ENCODE measurements at regions not wholly inside any gene's neighbourhood (a gene's known extent, or its start where the extent isn't known, plus 50 kb on each side); places are given as distances from the start of the nearest gene placed in this dataset.
"Not testable (repeated sequence)": the region's sequence is repeated elsewhere in the genome, so short reads cannot be mapped to it uniquely, and the experiment has no call there.

DNA sequence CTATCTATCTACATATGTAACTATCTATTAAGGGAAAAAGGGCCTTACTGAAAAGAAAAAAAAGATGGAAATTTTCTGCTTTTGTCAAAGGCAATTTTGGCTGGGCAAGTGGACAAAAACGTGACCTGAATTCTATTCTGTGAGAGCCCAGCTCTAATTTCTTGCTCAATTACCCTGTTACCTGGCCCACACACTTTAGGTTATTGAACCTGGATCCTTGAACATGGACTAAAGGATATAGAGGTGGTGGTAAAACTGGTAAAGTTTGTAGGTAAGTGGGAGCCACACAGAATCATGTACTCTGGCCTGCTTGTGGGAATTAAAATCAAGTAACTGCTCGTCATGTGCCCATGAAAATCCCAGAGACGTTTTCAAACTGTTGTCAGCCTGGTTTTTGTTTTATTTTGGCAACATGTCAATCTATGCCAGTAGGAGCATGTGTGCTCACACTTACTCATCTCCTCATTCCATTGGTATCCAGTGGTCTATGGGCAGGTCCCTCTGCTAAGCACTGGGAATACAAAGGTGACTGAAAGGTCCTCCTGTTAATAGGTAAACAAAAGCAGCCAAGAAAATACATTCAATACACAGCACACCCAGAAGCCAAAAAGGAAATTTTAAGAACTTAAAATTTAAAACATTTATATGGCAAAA is 113.7 kb upstream of the WARS2 start:
- no peak for DNase-seq

DNA sequence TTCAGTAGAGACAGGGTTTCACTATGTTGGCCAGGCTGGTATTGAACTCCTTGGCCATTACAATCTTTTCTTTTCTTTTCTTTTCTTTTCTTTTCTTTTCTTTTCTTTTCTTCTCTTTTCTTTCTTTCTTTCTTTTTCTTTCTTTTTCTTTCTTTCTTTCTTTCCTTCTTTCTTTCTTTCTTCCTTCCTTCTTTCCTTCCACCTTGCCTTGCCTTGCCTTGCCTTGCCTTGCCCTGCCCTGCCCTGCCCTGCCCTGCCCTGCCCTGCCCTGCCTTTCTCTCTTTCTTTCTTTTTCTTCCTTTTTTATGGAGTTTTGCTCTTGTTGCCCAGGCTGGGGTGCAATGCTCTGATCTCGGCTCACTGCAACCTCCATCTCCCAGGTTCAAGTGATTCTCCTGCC is 112.5 kb upstream of the HAO2 start:
- not testable (repeated sequence) for DNase-seq

DNA sequence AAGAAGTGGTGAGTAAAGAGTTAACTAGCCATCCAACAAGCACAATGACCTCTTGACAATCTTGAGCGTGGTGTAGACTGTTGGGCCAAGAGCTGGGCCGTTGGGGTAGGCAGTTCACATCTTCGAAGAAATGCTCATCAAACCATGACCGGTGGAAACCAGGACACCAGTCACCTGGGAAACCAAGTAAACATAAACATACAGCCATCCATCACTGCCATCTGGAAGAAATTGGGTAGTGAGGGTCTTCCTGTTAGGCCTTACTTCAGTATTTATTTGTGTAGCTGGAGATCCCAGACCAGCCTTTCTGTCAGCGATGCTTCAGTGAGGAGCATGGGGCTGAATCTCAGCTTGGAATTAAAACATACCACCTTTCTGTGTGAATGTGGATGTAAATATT is 108.1 kb upstream of the HAO2 start:
- no peak for DNase-seq

DNA sequence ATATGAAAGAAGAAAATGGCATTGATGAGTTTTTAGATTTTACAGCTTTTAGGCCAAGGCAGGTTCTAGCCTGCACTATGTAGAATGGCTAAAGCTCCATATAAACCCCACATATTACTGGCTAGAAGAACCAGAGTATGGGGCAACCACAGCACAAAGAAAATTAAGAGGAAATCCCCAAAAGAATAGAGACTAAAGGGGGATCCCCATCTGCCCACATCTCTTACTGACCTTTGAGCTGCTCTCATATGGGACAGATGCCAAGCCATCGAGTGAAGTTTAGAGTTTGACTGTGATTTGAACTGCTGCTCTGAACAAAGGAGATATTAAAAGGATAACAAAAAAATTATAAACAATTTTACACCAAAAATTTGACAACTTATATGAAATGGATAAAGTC is 102.2 kb upstream of the HAO2 start:
- DNase-seq = no peak

DNA sequence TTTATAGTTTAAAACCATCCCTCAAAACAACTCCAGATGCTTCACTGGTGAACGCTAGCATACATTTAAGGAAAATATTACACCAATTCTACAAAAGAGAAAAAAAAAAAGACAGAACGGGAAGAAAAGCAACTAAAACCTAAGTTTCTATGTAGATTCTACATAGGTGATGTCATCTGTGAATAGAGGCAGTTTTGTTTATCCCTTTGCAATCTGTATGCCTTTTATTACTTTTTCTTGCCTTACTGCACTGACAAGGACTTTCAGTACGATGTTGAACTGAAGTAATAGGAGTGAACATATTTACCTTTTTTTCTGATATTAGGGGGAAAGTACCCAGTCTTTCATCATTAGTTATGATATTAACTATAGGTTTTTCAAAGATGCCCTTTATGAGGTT is 101.7 kb upstream of the HAO2 start:
- DNase-seq = no peak

DNA sequence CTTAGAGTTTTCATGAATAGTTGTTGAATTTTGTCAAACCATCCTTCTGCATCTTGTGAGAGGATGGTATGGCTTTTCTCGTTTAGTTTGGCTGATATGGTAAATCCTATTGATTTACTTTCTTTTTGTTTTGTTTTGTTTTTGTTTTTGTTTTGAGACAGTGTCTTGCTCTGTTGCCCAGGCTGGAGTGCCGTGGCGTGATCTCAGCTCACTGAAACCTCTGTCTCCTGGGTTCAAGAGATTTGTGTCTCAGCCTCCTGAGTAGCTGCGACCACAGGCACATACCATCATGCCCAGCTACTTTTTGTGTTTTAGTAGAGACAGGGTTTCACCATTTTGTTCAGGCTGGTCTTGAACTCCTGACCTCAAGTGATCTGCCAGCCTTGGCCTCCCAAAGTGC is 101.3 kb upstream of the HAO2 start:
- not testable (repeated sequence) for DNase-seq

DNA sequence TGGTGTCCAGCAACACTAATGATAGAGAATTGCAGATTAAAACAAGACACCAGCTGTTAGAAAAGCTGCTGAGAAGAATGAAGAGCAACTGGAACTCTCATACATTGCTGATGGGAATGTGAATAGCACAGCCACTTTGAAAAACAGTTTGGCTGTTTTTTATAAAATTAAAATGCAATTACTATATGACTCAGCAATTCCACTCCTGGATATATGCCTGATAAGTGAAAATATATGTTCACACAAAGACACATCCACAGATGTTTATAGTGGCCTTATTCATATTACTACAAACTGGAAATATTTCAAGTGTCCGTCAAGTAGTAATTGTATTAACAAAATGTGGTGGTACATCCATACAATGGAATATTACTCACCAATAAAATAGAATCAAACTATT is 99.7 kb upstream of the HAO2 start:
- no peak for DNase-seq

DNA sequence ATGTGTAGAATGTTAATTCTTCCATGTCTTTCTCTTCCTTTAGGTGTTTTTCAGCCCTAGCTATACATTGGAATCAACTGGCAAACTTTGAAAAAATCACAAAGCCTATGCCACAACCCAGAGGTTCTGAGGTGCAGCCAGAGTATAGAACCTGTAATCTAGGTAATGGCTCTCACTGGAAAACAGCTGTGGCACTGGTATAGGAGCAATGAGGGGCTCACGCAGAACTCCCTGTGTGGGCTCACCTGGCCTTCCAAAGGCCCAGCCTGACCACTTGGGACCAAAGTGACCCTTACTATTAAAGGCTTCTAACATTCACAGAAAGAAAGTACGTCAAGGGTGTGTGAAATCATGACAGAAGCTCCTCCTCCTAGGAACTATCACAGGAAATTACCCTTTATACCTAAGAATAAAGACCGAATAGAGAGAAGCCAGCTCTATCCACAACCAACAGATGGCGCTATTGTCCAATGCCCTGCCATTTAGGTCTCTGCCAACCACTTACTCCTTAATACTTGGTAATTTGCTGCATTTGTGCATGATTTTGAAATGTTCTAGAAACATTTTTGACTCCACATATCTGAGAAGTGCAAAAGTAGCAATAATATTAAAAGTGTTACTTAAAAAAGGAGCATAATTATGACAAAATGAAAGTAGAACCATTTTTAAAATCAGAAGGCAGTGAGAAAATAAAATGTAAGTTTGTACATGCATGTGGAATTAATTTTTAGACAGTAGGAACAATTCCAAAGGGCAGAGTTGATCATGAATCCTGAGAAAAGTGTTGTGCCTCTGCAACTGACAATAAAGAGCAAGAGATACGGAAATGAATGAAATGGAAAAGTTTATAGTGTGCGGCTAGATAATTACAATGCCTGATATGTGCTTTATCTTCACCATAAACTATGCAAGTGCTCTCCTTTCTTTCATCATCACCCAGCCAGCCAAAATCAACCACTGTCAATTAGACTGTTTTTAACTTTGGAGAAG is 93.1 kb upstream of the HAO2 start:
- no peak for DNase-seq

DNA sequence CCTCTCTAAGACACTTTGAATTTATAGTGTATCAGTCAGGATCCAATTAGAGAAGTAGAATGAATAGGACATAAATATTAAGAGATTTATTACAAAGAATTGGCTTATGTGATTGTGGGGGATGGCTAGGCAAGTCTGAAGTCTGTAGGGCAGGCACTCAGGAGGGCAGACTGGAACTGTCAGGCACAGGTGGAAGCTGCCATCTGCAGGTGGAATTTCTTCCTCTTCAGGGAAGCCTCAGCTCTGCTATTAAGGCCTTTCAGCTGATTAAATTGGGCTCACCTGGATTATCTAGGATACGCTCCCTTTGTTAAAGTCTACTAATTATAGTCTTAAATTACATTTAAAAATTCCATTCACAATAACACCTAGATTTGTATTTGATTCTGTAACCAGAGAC is 92.0 kb upstream of the HAO2 start:
- peak; percentile 36 for DNase-seq

DNA sequence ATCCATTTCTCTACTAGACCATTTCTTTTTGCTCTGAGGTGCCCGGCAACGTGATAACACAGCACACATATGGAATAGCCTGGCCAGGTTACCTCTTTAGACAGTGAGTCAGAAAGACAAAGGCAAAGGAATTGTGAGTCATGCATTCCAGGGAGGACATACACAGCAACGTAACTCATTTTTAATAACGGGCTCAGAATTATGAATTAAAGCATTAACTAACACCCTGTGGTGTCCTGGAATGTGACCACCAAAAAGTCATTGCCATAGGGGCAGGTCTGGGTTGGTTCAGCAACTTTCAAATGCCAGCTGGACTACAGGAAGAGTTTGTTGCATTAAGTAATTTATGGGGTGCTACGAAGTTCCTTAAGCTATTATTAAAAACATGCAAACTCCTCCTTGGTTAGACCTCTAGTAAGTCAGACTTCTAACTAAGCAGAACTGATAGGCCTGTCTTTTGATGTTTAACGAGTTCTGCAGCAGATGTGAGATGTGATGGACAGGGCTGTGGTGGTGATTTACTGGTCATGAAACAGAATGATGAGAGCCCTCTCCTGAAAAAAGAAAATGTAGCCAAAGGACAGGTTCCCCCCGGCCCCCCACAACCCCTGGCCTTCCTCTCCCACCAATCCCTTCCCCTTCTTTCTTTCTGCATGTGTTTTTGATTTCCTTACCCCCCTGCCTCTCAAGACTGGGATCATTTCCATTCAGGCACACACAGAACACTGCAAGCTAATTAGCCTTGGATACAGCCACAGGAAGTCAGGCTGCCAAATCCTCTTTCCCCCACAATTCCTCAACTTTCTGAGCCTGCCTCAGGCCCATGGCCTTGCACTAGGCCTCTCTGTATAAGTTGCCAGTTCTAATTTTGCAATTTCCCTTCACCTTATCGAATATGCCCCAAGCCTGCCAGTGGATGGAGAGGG is 88.9 kb upstream of the HAO2 start:
- DNase-seq = no peak

DNA sequence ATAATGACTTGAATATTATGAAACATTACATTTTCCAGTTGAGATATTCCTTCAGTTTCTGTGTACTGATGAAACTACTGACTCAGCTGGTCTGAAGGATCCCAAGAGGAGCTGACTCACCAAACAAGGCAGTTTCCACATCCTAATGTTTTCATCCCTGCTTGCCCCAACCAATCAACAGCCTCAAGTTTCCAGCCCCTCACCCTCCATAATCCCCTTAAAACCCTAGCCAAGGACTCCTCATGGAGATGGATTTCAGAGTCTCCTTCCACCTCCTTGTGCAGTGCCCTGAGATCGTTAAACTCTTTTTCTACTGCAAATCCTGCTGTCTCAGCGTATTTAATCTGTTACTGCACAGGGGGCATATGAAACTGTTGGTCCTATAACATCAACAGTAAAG is 83.1 kb upstream of the HAO2 start:
- DNase-seq = no peak

DNA sequence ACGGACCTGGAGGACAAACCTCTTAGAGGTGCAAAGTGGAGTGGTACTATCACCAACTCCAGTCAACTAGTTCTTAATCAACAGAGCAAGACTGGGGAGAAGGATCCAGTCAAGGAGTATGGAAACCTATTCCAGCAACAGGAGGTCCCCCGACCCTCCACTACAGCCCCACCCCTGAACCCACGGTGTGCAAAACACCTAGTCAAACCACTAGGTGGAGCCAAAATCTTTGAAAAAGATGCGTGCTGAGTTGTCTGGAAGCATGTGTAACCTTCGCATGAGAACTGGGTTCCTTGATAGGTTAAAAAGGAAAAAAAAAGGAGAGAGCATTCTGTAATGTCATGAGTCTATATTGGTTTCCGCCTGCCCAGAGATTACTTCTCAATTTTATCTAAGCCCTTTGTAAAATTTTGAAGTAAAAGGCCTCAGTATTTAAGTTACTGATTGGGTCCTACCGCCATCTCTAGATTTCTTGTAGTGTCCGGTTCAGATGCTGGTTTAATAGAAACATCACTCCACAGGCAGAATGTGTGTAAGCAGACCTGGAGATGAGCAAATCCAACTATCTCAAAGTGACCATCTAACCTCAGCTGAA is 81.9 kb upstream of the HAO2 start:
- no peak for DNase-seq

DNA sequence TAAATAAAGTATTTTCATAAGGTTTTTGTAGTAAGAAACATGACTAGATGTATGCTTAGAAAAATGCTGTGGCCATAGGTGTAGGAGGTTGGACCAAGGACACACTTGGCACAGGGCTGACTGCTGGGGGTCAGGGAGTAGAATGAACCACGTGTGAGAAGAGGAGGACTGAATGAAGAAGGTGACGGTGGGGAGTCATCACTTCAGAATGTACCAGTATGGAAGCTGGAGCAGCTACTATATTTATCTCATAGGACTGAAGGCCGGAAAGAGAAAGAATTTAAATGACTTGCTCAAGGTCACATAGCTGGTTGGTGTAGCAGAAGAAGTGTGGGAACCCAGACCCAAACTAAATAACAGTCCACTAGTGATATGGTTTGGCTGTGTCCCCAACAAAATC is 79.8 kb upstream of the HAO2 start:
- no peak for DNase-seq

DNA sequence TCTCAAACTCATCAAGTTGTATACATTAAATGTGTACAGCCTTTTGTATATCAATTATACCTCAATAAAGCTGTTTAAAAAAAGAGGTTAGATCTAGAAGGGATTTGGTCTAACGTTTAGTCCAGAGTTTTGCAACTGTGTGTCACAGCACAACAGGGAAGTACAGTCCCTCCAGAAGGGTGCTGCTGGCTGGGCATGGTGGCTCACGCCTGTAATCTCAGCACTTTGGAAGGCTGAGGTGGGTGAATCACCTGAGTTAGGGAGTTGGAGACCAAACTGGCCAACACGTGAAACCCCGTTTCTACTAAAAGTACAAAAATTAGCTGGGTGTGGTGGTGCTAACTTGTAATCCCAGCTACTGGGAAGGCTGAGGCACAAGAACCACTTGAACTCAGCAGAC is 78.3 kb upstream of the HAO2 start:
- DNase-seq = no peak

DNA sequence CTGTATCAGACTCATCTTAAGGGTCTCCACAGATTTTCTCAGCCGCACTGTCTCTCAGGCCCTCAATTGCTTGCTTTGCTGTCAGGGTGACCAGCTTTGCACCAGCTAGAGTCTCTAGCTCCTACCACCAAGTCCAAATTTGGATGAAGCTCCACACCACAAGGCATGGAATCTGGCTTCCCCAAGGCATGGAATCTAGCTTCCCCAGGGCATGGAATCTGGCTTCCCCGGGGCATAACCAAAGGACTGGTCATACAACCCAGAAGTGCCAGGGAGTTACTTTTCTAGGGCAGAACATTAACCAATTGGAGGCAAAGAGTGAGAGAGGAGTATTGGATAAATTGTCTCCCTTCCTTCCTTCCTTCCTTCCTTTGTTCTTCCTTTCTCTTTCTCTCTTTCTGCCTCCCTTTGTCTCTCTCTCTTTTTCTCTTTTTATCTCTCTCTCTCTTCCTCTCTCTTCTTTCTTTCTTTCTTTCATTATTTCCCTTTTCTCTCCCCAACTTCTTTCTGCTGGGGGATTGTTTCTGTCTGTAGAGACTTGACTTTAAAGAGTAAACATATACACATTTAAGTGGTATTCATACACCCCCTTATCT is 76.9 kb upstream of the HAO2 start:
- DNase-seq = no peak

DNA sequence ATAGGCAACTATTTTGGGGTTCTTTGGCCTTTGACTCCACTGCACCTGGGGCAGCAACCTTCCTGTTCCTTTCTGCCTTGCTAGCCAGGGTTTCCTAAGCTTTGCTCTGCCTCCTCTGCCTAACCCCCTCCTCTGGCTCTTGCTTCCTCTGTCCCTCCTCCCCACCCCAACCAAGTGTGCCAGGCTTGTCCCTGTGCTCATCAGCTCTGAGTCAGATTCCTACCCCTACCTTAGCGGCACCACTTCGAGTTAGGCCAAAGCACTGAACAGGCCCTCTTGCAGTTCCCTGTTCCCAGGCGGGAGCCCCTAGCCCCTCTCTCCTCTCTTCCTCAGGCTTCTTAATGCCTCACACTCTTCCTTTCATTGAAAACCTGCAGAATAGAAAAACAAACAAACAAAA is 74.8 kb upstream of the HAO2 start:
- no peak for DNase-seq

DNA sequence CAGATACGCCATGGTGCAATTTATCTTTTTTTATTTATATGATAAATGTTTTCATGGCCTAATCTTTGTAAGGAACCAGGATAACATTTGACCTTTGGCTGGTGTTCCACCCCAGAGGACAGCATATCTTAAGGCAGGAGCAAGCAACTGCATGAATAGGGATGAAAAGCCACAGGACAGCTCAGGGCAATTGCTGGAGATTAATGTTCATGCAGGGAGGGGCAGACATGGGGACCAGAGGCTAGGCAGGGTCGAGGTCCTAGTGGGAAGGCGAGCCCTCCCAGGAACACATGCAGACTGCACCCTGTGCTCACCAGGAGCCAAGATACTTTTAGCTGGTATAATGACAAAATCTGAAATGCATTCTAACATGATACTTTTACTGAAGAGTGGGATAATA is 74.4 kb upstream of the HAO2 start:
- no peak for DNase-seq

DNA sequence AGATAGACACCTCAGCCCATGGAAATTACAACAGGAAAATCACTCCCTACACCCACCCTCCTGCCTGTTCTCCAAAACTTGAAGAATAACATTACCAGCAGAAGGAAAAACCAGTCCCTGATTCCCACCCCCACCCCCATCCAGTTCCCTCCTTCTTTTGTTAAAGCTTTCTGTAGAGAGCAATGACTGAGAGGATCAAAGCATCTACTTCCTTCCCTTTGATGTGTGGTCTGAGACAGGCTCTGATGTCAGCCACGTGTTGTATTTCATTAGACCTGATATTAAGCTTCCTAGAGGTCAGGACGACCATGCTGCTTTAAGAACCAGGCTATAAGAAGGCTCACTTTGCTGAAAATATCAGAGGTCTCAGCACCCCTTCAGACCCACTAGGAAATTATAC is 73.9 kb upstream of the HAO2 start:
- no peak for DNase-seq

DNA sequence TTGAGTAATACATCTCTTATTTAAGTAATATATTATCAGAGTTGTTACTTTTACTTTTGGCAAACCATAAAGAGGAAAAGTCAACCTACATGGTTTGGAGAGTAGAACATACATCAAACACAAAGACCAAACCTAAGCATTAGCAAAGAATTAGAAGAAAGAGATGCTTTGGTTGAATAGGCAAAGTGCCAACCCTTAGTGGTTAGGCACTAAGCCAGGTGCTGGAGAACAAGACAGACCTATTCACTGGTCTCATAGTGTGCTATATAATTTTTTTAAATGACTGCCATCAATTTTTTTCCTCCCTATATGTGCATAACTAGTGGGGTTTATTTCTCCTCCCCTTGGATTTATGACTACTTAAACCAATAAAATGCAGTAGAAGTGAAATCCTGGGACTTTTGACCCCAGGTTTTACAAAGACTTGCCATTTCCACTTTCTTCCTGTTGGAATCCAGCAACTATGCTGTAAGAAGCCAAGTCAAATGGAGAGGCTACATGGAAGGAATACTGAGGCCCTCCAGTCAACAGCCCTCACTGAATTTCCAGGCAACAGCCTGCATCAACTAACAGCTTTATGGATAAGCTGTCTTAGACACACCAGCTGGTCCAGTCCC is 69.8 kb upstream of the HAO2 start:
- DNase-seq = no peak

DNA sequence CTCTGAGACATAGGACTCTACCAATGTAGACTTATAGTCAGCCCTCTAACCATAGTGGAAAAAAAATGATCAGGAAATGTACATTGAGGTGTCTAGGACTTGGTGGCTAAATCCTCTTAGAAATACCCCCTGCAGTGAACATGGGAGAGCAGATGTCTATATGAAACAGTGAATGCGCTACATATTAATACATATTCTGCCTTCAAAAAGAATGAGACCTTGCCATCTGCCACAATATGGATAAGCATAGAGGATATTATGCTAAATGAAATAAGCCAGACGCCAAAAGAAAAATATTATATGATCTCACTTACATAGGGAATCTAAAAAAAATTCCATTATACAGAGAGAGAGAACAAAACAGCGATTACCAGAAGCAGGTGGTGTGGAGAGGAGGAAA is 66.6 kb upstream of the HAO2 start:
- DNase-seq = no peak

DNA sequence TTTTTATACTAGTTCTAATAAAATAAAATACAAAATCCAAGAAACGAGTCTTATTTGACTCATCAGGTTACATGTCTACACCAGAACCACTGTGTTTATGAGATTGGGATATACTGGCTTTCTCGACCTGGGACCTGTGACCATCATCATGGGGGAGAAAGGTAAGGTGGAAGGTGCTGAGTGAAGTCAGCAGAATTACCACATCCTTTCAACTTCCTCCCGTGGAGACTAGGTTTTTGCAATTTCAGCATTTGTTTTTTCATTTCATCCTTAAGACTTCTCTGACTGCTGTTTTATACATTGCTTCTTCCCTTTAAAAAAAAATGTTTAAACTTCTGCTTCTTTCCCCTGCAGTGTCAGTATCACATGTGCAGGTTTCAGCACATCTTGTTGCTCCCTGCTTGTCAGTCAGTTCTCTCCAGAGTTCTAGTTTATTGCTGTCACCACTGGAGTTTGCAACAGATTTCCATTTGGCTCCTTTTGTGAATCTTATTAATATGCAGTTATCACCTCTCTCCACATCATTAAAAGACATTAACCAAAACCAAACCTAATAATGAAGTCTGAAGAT is 60.4 kb upstream of the HAO2 start:
- no peak for DNase-seq

DNA sequence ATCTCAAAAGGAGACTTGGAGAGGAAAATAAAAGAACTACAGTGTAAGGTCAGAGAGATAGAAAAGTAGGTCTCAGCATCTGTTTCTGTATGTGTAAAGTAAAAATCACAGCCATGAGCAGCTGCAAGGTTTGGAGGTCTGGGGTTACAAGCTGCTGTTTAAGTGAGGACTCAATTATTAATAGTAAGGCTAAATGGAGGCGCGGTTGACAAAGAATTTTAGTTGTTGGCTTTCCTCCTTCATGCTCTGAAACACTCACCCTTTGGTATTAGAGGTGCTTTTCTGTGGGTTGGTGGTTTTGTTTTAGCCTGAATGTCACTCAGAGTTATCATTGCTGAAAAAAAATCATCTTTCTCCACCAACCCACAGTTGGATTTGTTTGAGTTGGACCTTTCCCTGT is 59.8 kb upstream of the HAO2 start:
- DNase-seq = no peak

Measured in NCI-H2107 (cell line).